ENCODE measurements at regions not wholly inside any gene's neighbourhood (a gene's known extent, or its start where the extent isn't known, plus 50 kb on each side); places are given as distances from the start of the nearest gene placed in this dataset.

DNA sequence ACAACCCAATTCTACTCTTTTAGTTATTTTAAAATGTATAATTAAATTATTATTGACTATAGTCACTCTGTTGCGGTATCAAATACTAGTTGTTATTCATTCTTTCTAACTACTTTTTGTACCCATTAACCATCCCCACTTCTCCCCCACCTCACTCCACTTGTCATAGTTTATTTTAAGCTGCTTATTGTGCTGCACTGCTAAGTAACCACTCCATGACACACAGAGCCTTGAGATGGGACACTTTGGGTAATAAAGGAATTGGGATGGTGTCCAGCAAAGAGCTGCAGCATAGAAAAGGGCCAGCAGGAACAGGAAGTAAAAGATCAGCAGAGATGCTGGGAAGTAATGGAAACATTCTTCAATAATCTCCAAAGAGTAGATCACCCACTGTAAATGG, 123.0 kb downstream of the RPS29 start:
- no peak for DNase-seq

DNA sequence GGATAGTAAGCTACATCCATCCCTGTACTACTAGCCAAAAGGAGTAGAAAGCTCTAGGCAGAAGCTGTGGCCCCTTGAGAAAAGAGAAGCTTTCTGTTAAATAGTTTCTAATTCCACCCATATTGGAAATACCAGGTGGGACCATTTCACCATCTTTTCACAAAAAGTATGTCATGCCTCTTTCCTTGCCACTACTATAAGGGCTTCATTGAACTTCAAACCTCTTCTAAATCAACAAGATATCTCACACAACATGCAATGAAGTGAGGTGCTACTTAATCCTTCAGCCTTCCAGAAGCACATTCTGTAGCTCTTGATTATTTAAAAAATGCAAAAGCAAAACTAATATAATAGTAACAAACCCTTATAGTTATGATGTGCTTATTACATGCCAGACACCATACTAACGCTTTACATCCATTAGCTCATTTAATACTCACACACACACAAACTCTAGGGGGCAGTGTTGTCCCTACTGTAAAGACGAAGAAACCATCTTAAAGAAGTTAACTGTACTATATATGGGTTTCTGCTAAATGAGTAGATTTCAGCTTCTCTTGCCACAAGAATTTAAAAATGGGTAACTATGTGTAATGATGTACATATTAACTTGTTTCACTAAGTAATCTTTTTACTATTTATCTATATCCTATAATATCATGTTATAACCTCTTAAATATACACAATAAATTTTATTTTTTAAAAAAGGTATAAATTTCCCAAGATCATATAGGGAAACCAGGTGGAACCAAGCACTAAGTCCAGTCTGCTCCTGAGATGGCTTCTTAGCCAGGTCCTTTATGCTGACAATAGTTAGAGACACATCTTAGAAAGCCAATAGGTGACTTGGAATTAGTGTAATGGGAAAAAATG, 124.4 kb downstream of the RPS29 start:
- no peak for DNase-seq

DNA sequence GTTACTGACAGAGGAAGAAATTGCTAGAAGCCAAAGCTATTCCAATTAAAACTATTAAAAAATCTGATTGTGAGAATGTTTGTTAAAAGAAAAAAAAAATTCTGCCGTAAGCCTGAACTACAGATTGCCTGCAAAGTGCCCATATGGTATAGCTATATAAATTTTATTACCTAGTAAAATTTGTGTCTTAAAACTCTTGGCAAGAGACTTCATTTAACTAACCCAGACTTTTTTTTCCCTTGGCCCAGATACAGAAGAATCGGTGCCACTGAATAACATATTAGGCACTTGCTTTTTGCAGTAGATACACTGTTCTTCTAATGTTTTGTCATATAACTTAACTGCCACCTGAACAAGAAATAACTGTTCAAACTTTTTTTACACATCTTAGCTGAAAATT, 125.5 kb downstream of the RPS29 start:
- DNase-seq = no peak

DNA sequence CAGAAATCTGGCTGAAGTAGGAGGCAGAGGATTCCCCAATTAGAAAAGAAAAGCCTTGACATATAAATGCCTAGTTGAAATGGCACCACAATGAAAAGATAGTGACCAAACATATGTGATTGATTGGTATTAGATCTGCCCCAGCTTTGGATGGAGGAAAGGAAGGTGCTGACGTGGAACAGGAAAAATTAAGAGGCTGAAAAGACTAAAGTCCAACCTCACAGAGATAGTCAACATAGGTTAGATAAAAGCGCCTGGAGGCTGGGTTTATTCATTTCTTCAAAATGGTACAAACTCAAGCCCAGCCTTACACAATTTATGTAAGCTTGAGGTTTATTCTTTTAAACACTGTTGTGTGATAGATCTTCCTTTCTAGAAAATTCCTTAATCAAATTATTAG, 129.6 kb downstream of the RPS29 start:
- DNase-seq = no peak

DNA sequence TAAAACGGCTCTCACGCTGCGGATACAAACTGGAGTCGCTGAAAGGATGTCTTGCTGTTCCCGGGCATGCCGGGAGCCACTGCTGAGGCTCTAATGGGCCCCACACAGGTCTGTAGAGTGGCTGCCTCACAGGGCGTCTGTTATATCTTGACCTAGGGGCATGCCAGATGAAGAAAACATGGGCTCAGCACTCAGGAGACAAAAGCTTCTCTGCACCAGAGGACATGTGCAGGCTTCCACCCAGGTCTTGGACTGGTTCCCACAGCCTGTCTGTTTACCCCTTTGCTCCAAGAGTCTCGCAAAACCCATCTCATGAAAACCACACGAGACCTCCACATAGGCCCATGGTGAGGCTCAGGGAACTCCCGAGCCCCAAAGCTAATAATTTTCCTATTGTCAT, 134.2 kb downstream of the RPS29 start:
- no peak for DNase-seq

DNA sequence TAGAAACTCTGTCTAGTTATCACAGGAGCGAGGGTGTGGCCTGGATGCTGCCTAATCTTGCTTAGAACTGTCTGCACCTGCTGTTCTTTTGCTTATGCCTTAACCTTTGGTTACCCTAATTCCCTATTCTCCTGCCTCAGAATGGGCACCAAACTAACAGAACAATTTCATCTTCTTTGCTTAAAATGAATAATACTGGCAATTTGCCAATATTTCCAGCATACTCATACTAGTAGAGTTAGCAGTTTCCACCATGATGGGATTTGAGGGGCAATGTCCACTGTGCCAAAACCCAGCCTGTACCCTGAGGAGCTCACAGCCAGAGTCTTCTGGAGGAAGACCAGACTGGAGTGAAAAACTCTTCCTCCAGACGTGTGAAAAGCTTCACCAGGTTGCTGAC, 136.4 kb downstream of the RPS29 start:
- DNase-seq = no peak

DNA sequence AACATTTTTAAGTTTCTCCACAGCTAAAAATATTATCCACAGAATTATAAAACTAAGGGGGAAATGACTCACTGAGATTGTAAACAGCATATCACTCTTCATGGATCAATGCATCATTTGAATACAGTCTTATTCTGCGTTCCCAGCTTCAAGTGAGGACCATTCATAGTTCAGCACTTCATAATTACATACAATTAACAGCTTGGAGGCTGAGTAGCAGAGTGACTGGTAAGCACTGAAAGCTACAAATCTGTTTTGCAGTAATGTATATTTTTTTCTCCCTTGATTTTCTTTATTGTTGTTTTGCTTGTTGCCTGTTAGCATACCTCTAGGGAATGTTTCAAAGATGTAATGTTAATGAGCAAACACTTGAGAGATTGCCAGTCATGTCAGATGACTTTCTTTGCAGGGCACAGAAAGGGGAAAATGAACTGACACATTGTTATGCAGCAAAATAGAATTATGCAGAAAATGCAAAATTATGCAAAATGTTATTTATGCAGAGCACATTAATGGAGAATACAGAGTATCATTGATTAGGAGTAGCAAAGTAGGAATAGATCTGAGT, 138.6 kb downstream of the RPS29 start:
- DNase-seq = no peak

DNA sequence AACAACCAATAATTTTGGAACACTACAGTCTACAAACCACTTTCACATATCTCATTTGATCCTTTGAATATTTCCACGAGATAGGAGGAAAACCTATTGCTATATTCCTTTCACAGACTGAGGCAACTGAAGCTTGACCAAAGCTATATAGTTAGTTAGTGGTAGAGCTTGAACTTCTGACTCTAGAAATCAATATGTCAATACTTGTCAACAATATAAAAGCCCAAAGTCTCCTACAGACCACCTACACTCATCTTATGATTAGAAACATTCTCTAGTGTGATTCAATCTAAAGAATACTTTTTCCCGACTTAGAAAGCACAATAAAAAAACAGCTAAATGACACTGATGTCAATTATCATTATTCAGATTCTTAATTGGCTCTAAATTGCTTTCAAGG, 139.4 kb downstream of the RPS29 start:
- no peak for DNase-seq

DNA sequence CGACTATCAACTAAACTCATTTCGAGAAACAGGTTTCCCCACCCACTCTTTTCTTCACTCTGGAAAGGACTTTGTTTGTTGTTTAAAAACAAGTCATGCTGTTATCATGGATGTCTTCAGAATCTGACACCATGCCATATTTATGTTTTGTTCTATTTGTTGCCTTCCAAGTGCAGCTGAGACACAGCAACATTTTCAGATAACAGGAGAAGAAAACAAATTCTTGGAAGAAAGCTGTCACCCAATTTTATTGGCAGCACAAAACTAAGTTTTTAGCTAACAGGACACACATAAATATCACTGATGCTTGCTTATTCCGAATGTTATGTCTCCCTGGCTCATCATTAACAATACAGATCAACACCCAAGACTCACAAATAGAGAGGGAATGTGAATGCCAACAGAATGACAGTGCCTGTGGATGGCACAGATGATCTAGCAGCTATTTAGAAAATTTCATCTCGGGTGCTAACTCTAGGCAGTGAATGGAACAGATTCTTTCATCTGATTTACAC, 147.9 kb downstream of the RPS29 start:
- no peak for DNase-seq

DNA sequence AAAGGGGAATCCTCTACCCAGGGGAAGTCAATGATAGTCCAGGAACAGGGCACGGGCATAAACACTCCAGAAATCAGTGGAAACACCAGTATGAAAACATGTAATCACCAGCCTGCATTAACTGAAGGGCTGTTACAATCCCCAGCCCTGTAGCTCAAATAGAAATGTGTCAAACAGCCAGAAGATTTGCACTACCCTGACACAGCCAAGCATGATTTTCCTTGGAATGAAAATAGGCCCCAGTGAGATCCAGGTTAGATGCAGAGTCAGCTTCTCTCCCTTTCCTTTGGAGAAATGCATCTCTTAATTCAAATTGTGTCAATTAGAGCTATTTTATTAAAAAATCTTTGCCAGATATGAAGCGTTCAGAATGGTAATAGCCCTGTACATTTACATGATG, 158.1 kb downstream of the RPS29 start:
- DNase-seq = no peak

DNA sequence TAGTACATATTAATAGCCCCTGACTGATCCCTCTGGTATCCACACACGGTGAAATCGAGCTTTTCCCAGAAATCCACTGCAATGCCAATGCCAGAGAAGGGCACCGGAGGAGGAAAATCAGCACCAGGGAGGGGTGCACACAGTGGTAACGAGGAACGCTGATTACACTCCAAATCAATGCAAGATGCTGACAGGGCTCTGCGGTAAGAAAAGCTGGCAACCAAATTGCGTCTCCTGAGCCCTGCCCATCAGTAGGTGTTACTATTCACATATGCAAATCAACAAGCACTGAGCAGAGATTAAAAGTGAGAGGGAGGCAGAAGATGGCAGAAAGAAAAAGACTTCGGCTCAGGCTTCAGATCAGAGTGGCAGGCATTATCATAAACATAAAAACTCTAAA, 159.1 kb downstream of the RPS29 start:
- no peak for DNase-seq

DNA sequence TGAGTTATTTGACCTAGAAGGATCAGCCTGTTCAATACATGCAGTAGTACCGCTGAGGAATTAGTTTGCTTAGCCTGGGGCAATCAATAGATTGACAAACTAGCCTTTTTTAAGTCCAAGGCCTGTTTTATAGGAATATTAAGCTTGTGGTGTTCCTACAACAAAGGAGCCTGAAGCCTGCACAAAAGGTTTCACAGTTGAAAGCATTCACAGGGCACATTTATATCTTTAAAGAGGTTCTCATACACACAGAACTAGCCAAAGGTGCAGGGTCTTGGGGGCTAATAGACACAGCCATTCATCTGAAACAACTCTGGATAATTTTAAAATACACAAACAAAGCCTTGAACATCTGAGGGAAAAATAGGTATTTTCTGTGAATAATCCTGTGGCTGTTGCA, 160.3 kb downstream of the RPS29 start:
- no peak for DNase-seq

DNA sequence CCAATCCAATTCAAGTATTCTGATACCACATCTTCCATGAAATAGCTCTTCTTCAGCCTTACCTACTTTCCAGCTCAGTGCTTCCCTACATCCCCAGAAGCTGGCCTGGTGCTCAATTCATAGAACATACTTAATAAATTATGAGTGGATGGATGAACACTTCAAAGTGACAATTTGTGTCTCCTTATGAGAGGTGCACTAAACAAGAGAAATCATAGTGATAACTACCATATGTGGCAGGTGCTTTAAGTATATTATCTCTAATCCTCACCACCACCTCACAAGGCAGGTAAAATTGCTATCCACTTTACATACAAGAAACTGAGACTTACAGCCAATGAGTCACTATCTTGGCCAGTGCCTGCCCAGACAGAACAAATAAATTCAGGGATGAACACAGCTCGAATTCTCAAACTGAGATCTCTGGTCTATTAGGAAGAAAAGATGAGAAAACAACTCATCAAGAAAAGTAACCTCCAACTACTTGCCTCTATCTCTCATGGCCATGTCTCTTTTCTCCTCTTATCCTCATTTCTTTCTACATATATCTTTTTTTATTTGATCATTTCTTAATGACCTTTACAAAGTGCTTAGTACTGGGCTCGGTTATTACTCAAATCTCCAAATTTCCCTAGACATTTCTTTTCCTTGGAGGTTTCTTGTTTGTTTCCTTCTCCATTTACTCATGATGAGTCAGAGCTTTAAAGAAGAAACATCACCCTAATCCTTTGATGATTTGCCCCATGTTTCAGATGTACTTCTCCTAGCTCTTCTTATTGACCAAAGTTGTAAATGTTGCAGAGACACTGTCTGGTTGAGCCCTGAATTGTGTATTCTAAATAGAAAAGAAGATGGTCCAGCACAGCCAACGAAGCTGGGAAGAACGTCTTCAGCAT, 161.5 kb downstream of the RPS29 start:
- DNase-seq = no peak

DNA sequence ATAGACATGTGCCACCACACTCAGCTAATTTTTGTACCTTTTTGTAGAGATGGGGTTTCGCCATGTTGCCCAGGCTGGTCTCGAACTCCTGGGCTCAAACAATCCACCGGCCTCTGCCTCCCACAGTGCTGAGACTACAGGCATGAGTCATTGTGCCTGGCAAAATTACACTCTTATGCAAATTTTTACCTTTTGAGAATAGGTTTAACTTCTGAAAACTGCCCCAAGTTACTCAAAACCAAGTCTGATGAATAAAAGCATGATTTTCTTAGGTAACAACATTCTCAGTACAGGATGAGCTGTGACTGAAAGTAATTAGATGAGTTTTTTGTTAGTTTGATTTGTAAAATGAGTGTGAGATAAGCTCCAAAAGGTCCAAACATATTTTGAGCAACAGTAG, 166.0 kb downstream of the RPS29 start:
- DNase-seq = peak; percentile 55

DNA sequence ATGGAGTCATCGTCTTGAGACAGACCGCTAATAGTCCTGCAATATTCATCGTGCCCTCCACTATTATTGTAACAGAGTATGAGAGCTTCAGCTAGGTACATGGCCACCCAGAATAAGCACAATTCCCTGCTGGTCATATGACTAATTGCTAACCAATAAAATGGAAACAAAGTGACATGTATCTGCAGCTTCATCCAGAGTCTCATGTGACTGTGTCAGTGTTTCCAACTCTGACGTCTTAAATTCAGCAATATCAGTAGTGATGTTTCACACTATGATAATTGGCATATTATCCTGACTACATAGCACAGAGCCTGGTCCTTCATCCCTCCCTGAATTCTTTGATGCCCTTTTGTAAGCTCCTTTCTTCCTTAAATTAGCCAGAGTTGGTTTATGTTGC, 167.4 kb downstream of the RPS29 start:
- no peak for DNase-seq

DNA sequence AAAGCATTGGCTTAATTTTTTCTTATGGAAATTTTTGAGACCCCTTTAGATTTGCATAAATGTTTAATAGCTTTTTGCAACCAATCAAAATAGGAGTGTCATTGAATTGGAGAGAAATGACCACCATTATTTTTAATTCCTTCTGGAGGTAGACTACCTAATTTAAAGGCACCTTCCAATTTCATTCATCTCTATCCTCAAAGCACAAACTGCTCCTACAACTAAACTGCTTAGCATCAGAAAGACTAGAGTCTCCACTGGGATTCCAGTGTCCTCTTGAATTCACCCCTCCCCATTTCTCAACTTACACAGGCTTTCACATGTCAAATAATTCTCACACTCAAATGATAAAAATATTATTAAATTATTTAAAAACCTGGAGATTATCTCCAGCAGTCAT, 168.4 kb downstream of the RPS29 start:
- DNase-seq = no peak

DNA sequence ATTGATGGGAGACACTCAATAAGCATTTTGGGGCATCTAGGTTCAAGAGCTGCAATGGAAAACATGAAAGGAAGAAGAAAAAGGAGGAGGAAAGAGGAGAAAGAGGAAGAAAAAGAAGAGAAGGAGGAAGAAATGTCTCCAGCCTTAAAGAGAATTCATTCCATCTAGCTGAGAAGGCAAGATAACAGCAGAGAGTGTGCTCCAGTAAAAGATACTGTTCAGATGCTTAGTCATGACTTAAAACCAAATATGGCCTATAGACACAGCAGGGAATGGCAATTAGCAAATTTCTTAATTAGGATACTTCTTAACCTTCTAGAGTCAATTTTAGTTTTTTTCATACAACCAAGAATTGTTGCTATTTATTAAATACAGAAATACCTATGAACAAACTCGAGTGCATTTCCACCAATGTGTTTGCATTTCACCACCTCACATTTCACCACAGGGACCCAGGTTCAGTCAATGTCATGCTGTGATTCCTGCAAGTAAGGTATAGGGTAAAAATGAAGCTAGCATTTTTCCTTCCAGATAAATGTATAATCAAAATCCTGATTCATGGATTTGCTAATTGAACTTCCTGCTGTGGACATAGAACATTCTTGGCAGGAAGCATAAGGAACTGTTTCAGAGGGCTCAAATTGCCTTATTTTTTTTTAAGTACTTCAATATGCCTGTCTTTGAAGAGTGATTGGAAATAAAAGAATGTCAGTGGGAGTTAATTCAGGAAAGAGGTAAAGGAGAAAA, 177.8 kb downstream of the RPS29 start:
- no peak for DNase-seq

DNA sequence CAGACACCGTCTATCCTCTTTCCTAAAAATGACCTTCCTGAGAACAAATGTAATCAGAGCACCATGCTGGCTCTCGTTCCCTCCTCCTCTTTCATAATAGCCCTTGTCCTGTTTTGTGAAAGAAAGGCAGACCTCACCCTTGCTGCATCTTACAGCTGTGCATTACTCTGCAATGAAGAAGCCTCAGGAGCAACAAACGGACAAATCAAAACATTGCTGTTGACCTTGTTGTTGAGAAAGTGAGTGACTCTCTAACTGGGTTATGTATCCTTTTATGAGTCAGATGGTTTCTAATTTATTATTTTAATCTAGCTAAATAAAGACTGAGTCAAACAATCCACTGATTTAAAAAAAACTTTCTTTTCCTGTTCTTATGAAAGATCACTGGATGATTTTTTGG, 180.9 kb downstream of the RPS29 start:
- no peak for DNase-seq

DNA sequence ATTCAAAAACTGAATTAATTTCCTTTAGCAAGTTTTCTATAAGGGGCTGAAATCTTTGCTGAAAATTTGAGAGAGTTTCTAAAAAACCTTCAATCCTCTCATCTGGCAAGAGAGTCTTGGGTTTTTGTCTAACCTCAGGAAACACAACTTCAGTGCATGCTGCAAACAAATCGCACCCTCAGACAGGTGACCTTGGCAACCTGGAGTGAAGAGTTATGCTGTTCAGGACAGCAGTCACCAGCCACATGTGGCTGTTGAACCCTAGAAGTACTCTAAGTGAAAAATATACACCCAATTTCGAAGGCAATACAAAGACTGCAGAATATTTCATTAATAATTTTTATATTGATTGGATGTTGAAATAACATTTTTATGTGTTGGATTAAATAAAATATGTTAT, 184.8 kb downstream of the RPS29 start:
- DNase-seq = no peak

DNA sequence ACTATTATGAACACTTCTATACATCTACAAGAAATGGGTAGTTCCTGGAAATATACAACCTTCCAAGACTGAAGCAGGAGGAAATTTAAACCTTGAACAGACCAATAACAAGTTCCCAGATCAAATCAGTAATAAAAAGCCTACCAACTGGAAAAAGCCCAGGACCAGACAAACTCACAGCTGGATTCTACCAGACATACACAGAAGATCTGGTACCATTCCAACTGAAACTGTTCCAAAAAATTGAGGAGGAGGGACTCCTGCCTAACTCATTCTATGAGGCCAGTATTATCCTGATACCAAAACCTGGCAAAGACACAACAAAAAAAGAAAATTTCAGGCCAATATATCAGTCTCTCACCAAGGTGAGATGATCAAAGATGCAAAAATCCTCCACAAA, 189.4 kb downstream of the RPS29 start:
- DNase-seq = no peak

DNA sequence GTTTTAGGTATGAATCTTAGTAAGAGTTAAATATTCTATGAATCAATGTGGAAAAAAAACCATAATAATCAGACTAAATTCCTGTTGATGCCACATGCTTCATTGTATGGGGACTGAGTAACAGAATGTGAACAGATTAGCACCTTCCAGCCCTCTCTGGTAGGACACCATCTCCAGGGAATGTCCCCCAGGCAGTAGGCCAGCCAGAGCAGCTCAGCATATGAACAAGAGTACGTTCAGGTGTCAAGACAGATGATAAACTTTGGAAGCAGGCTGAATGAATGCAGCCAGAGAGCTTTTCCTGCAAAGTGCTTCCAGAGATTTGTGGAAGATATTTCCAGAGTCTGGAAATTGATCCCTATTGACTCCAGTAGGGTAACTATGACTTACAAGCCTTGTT, 204.4 kb downstream of the RPS29 start:
- DNase-seq = no peak

DNA sequence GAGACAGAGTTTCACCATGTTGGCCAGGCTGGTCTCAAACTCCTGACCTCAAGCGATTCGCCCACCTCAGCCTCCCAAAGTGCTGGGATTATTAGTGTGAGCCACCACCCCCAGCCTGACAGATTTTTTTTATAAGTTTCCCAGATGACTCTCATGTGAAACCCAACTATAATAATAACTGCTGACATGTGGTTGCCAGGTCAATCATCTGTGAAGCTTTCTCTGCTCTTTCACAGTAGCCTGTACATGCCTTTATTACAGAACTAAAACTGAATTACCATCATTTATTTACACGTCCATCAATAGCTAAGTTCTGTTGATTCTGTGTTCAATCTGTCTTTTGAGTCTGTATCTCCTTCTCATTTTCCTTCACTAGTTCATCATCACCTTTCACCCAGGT, 218.5 kb downstream of the RPS29 start:
- DNase-seq = no peak

DNA sequence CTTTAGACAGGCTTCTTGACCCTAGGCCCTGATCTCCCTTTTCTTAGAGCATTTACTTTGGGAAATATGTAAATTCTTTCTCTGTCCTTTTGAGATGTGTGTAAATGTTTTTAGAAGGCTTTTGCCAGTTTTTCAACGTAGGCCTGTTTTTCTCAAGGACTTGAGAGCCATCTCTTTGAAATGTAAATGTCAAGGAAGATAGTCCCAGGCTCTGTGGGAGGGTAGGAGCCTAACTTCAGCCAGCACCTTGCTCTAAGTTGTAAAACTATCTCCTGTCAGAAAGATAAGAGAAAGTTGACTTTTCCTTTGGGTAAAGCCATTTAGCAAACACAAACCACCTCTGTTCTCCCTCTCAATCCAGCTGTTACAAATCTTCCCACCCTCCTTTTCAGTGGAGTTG, 219.8 kb downstream of the RPS29 start:
- DNase-seq = no peak

Measured in activated CD8-positive, alpha-beta memory T cell treated with anti-CD3 and anti-CD28 coated beads, Interleukin-2, amount 50 U/mL, for 48 hours (primary cell).